ENCODE measurements at regions not wholly inside any gene's neighbourhood (a gene's known extent, or its start where the extent isn't known, plus 50 kb on each side); places are given as distances from the start of the nearest gene placed in this dataset.

DNA sequence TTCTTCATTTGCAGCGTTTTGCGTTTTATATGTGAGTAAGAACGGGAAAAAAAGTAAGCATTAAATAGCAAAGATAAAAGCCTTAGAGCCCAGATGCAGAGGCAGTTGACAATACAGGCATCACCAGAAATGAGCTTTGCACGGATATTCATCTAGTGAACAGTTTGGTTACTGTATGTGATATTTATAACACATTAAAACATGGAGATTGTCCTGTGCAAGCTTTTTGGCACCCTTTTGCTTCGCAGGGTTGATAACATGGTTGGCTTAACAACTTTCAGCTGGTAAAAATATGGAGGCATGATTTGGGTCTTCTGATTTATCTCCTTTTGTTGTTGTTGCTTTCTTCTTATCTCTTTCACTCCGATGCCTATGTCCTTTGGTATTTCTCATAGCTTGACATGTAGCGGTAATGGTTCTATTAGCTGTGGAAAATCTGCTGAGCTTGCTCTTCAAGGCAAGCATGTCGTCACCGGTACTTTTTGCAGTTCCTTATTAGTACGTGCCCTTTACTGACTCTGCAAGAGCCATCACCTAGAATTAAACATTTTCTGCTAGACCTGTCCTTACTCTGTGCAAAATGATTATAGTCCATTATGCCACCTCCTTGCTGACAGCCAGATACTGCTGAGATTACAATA is 102.9 kb downstream of the PCDH7 start:
- H3K27me3 Mint-ChIP-seq (ENCODE audit: low read depth in 3 of 3), result no peaks in the 10 kb centered on the region
- no peak overlapping the region for H3K27ac ChIP-seq (ENCODE audit: low read depth in 1 of 2, low read length in 2 of 2)
- H2AFZ ChIP-seq (ENCODE audit: insufficient read depth, low read depth, low read length, poor library complexity, severe bottlenecking), result no peak overlapping the region
- no peak overlapping the region for H3K4me2 ChIP-seq (replicated peaks; ENCODE audit: extremely low read depth, low read length, poor library complexity, severe bottlenecking)
- no peaks in the 10 kb centered on the region for H3K79me2 ChIP-seq (ENCODE audit: insufficient read depth, low read length)
- H4K20me1 ChIP-seq (ENCODE audit: insufficient read depth, low read length), result no peaks in the 10 kb centered on the region
- H3K4me3 ChIP-seq (replicated peaks in 1 of 3; ENCODE audit: low read depth in 2 of 3, low read length in 3 of 3), result no peak overlapping the region
- no peaks in the 10 kb centered on the region for H3K36me3 ChIP-seq (replicated peaks in 1 of 2; ENCODE audit: control insufficient read depth in 1 of 2, insufficient read depth in 2 of 2, low read length in 2 of 2)
- H3K27ac Mint-ChIP-seq, result no peak overlapping the region
- no peaks in the 10 kb centered on the region for H3K4me1 ChIP-seq (ENCODE audit: control insufficient read depth in 1 of 2, insufficient read depth in 2 of 2, low read length in 2 of 2)
- 97% methylated on average over 5 of the region's 10 CpGs for WGBS (ENCODE audit: insufficient coverage)
- H3K4me3 Mint-ChIP-seq, result no peak overlapping the region
- no peaks in the 10 kb centered on the region for H3K36me3 Mint-ChIP-seq
- intact Hi-C loops (cut with micrococcal nuclease), result no loop called here
- DNase-seq, result no peak
- H3K27me3 ChIP-seq (ENCODE audit: control insufficient read depth in 2 of 2, insufficient read depth in 2 of 2, low read length in 2 of 2), result no peaks in the 10 kb centered on the region
- TF ChIP-seq, protein P1, sequence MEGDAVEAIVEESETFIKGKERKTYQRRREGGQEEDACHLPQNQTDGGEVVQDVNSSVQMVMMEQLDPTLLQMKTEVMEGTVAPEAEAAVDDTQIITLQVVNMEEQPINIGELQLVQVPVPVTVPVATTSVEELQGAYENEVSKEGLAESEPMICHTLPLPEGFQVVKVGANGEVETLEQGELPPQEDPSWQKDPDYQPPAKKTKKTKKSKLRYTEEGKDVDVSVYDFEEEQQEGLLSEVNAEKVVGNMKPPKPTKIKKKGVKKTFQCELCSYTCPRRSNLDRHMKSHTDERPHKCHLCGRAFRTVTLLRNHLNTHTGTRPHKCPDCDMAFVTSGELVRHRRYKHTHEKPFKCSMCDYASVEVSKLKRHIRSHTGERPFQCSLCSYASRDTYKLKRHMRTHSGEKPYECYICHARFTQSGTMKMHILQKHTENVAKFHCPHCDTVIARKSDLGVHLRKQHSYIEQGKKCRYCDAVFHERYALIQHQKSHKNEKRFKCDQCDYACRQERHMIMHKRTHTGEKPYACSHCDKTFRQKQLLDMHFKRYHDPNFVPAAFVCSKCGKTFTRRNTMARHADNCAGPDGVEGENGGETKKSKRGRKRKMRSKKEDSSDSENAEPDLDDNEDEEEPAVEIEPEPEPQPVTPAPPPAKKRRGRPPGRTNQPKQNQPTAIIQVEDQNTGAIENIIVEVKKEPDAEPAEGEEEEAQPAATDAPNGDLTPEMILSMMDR (IDR thresholded peaks at IDR 0.05), result no peak
- no peak overlapping the region for H3K9ac ChIP-seq (ENCODE audit: insufficient read depth, low read length, poor library complexity, severe bottlenecking)
- H3K9me3 ChIP-seq (replicated peaks in 1 of 2; ENCODE audit: control insufficient read depth in 1 of 2, insufficient read depth in 1 of 2, low read length in 2 of 2), result no peaks in the 10 kb centered on the region
- H3K9me3 Mint-ChIP-seq, result peaks cover 0 to 2% (median 2%) of the 10 kb centered on the region in 7 donors
- H3K4me1 Mint-ChIP-seq, result no peaks in the 10 kb centered on the region

DNA sequence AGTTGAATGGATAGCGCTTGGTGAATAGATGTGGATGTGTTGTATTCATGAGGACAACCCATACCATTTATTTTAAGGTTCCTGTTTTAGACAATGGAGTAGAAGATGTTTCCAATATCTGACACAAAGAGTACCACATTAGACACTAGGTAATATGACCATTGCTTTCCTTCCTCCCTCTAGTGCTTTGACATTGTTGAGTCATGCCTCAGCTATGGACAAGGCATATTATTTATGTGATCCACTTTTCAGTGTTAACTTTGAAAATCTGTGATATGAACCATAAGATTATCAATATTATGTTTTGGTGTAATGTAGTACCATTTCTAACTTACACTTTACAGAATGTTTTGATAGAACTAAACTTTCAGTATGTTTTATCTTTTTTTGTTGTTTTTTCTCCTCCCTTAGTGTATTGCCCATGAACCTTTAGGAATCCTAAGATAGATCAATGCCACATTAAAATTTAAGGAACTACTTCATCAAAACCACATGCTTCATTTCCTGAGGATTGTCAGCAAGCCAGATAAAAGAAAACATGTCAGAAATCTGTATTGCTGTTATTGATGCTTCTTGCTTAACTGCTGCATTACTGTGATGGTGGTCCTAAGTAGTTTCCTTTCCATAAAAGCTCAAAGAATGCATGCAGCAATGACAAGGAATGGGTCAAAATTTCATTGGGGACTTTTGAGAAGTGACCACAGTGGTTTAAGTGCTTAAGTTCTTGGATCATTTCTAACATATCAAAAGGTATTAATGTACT is 105.0 kb downstream of the PCDH7 start:
- Mint-ChIP-seq H3K36me3 (no peaks in the 10 kb centered on the region), H3K4me1 (no peaks in the 10 kb centered on the region), H3K9me3 (peaks cover 0 to 2% (median 0%) of the 10 kb centered on the region in 7 donors), H3K4me3 (no peak overlapping the region), H3K27me3 (ENCODE audit: low read depth in 3 of 3) (no peaks in the 10 kb centered on the region), H3K27ac (no peak overlapping the region)
- no peaks in the 10 kb centered on the region for H3K27me3 ChIP-seq (ENCODE audit: control insufficient read depth in 2 of 2, insufficient read depth in 2 of 2, low read length in 2 of 2)
- H3K9me3 ChIP-seq (replicated peaks in 1 of 2; ENCODE audit: control insufficient read depth in 1 of 2, insufficient read depth in 1 of 2, low read length in 2 of 2), result no peaks in the 10 kb centered on the region
- no peak overlapping the region for H3K27ac ChIP-seq (ENCODE audit: low read depth in 1 of 2, low read length in 2 of 2)
- no CpG with 5 or more reads among the region's 1 CpG for WGBS (ENCODE audit: insufficient coverage)
- H3K9ac ChIP-seq (ENCODE audit: insufficient read depth, low read length, poor library complexity, severe bottlenecking), result no peak overlapping the region
- H3K4me2 ChIP-seq (replicated peaks; ENCODE audit: extremely low read depth, low read length, poor library complexity, severe bottlenecking), result no peak overlapping the region
- TF ChIP-seq, protein P1 (IDR thresholded peaks at IDR 0.05), result no peak
- H3K36me3 ChIP-seq (replicated peaks in 1 of 2; ENCODE audit: control insufficient read depth in 1 of 2, insufficient read depth in 2 of 2, low read length in 2 of 2), result no peaks in the 10 kb centered on the region
- no peak overlapping the region for H3K4me3 ChIP-seq (replicated peaks in 1 of 3; ENCODE audit: low read depth in 2 of 3, low read length in 3 of 3)
- DNase-seq, result no peak
- intact Hi-C loops (cut with micrococcal nuclease), result no loop called here
- H3K4me1 ChIP-seq (ENCODE audit: control insufficient read depth in 1 of 2, insufficient read depth in 2 of 2, low read length in 2 of 2), result no peaks in the 10 kb centered on the region
- no peaks in the 10 kb centered on the region for H4K20me1 ChIP-seq (ENCODE audit: insufficient read depth, low read length)
- no peak overlapping the region for H2AFZ ChIP-seq (ENCODE audit: insufficient read depth, low read depth, low read length, poor library complexity, severe bottlenecking)
- no peaks in the 10 kb centered on the region for H3K79me2 ChIP-seq (ENCODE audit: insufficient read depth, low read length)
